Stimulated activated CD4-positive, alpha-beta T cell treated with anti-CD3 and anti-CD28 coated beads, Interleukin-1b, Interleukin-23, amount 100 ng/mL, for 1 hour (primary cell): ENCODE measurements at regions not wholly inside any gene's neighbourhood (a gene's known extent, or its start where the extent isn't known, plus 50 kb on each side); places are given as distances from the start of the nearest gene placed in this dataset.

Source experiments
- DNase-seq, 2 donors: peaks; one replicate each; pipeline ENCODE4 v3.0.0-alpha.2; 2020; ENCODE audit warnings: low read depth in 2 of 2

DNA sequence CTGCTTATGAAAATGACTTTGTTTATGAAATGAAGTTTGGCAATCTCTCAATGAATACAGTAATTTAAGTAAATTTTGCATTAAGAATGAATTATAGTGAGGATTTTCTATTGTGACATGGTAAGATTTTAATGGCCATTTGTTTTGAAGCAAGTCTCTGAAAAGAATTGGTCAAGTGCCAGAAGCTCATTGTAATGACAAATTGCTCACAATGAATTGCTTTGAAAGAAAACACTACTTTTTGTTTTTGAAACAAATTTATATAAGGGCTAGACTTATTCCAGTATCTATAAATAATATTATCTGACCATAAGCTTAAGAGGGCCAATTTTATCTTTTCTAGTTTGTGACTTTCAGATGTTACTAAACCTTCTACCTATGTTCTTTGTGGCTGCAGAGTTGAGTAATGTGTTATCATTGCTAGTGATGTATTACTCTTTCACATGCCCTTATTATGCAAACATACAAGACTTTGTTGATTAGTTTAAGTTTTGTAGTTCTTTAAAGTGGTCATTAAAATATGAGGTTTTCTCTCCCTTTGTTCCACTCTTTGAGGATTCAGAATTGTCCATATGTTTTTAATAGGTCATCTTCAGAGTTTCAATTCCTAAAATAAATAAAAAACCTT lies 93.0 kb upstream of the ZNF608 start:
- DNase-seq = no peak

DNA sequence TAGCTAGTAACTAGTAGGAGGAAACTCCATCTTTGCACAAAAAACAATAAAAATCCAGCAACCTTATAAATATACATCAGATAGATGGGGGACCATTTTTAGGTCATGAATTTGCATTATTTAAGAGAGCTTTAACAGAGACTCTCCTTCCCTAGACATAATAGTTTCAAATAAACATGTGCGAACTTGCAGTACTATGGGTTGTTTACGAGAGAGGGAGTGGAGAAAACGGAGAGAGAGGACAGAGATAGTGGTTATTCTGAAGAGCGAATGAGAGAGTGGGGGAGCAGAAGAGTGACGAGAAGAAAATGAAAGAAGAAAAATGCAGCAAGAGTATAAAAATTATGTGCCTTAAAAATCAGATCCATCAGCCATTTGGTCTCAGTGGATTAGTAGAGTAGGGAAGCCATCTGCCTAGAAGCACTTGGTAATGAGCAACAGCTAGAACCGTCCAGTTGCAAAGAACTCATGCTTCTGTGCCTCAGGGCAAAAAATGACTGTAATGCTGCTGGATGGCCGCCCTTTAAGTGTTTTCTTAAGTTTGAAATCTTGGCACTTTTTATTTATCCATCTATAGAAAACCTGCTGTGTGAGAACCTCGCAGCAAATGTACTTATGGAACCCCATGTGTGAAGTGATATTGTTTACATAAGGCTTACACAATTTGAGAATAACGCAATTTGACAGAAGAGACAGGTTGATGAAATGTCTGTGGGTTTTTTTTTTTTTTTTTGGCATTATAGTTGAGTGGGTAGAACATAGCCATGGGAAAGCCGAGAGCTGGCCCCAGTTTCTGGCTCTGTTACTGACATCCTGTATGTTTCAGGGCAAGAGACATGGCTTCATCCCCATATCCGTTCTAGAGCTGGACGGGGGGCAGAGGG lies 95.6 kb upstream of the ZNF608 start:
- DNase-seq = no peak

- no peak for DNase-seq
Observed at GRCh38 chr5:124842725-124843595, 96.5 kb upstream of the ZNF608 start.

DNA sequence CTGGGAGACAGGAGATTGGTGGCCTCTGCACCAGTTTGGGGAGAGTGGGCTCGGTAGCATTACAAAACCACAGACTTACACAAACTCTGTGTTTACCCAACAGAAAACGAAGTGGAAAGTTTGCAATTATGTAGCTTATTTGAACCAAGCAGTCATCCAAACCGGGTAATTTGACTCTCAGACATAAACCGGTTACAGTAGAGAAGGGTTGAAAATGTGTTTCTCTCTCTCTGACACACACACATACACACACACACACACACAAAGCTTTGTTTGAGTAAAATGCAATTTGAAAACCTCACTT lies 97.1 kb upstream of the ZNF608 start:
- DNase-seq = no peak

DNA sequence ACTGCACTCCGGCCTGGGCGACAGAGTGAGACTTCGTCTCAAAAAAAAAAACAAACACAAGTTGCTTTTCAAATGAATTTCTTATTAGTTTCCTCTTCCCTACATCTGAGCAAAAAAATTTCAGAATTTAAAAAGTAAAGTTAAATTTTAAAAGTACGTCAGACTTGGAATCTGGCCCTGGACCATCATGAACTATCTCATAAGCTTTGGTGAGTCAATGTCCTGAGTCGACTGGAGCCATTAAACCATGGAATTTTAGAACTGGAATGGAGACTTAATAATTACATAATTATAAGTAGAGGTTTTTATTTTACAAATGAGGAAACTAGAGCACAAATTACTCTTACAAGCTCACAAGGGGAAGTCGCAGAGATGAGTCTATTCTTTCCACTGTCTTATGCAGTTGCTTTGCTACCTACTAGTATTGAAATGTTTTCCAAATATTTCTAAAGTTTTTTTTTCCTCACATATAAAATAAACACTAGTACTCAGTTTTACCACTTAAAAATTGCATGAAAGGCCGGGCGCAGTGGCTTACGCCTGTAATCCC lies 98.0 kb upstream of the ZNF608 start:
- DNase-seq = no peak

GRCh38 chr5:124847907-124848306 lies 101.5 kb upstream of the ZNF608 start:
- DNase-seq = no peak

DNA sequence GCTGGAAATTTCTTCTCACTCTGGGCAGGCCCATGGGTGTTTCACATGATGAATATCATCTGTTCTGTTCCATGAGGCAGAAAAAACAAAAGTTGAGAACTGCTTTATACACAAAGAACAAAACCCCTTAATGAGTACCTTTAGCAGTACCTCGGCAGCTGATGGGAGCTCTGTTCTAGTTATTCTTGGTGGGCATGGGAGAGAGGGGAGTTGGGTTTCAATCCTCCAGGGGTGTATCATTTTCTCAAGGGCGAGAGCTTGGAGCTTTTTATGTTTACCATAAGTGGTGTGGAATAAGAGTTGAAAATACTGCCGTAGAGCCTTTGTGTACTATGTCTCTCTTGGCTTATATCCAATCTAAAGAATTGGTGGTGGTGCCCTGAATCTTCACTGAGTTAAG lies 103.3 kb upstream of the ZNF608 start:
- no peak for DNase-seq

GRCh38 chr5:124856726-124857125 lies 110.3 kb upstream of the ZNF608 start:
- DNase-seq = no peak

GRCh38 chr5:124858612-124859011 lies 112.2 kb upstream of the ZNF608 start:
- DNase-seq = no peak

DNA sequence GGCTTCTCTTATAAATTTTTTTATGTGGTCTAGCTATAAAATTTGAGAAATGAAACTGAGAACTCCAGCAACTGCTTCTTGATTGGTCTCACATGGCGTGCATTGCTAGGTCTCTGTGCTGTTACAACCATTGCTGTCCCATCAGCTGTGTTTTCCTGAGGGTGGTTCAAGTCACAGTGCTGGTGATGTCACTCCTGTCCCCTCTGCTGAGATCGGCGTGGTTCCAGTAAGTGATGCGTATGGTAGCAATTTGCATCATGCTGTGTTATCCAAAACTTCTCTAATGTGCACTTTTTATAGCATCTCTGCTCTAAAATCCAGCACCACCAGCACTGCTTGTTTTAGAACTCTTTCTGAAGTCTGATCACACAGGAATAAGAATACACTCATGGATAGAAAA lies 112.6 kb upstream of the ZNF608 start:
- no peak for DNase-seq

GRCh38 chr5:124859556-124860290 lies 113.3 kb upstream of the ZNF608 start:
- DNase-seq = no peak

GRCh38 chr5:124860291-124860655 lies 113.8 kb upstream of the ZNF608 start:
- DNase-seq = no peak

DNA sequence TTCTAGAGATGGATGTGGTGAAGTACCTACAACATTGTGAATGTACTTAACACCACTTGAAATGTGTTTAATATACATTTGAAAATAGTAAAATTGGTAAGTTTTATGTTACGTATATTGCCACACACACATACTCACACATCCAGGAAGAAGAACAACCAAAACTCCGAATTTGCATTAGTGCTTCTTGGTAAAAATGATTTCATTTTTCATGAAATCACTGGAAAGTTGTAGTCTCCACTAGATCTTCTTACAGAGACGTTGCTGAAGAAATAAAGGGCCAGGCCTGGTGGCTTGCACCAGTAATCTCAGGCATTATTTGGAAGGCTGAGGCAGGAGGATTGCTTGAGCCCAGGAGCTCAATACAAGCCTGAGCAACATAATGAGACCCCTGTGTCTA lies 118.6 kb upstream of the ZNF608 start:
- no peak for DNase-seq

GRCh38 chr5:124865603-124866354 lies 119.3 kb upstream of the ZNF608 start:
- DNase-seq = no peak

DNA sequence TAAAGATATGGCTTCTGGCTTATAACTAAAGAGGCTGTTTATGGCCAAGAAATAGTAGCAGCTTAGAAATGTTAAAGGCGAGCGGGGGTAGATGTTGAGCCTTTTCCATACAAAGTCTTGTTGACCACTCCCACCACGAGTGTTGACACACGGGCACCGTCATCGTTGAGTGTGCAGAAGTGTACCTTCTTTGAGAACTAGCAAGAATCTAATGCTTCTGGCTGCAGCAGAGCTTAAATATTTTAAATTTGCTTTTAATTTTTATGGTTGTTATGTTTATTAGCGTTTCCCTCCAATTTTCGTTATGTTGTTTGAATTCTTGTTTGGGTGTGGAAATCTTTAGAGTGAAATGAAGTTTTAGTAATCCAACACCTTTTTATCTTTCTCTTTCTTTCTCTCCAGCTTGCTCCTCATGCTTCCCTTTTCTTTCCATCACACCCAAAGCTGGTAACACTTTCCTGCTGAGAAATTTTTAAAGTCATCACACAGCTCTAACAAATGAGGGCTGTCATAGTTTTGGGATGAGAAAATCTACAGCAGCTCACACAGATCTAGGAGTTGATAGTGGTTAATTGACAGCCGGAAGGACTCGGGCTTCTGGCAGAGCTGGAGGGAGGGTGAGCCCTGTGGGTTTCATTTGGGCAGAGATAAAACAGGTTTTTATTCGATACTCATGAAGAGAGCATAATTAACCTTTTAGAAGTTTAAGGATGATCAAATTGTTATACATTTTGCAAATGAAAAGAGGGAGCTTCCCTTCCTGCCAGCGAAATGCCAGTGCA lies 120.1 kb upstream of the ZNF608 start:
- DNase-seq = no peak

DNA sequence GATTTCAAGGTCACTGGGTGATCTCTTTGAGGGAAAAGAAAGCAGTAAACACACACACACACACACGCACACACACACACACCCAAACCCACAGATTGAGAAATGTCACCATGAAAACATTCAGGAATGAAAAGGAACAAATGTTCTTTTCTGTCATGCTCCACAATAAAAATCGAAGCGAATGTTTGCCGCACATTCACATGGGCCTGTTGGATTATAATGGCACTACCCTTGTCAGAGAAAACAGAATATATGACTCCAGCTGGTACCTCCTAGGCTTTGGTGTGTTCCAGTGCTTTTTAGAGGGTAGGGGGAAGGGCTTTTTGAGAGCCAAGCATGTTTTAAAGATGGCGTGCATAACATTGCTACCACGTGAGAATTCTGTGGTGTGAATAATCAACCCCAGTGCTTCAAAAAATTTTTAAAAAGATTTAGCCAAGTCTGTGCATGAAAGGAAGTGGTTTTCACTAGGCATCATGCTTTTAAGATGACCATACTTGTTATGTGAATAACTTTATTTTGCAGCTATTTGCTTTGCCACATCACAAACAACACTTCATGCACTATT lies 120.8 kb upstream of the ZNF608 start:
- DNase-seq = no peak

- DNase-seq = no peak
Observed at GRCh38 chr5:124868676-124869075, 122.2 kb upstream of the ZNF608 start.

DNA sequence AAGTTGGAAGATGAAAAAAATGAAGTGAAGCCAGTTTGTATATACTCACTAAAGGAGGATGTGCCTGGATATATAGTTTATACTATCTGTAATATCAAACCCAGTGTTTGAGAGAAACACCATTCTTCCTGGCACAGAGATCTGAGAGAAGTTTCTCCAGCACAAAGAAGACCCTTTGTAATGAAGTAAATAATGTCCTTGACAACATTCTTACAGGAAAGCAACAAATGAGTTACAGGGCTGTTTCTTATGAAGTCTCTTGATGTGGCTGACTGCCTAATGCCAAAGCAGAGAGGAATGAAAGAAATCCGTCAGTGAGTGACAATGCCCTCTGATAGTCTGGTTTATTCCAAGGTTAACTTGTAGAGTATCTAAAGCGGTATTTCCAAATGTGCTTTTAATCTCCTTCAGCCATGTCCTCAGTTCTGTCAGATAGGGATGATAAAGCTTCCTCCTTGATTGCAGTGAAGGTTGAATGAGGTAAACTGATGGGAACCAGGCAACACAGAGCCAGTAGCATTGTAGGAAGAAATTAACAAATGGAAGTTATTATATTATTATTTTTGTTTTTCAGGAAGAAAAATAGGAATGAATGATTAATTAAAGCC lies 123.1 kb upstream of the ZNF608 start:
- no peak for DNase-seq

DNA sequence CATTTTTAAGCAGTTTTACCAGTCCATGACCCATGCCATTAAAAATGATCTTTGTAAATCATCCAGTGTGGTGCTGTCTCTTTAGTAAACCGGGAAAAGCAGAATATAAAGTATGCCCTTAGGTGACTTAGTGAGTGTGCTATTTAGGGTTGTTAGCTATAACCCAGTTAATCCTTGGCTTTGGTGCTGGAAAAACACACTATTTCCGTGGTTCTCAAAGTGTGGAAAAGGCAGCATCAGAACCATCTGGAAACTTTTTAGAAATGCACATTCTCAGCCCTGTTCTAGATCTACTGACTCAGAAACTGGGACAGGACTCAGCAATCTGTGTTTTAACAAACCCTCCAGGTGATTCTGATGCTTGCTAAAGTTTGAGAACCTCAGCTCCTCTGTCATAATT lies 123.6 kb upstream of the ZNF608 start:
- no peak for DNase-seq
